ENCODE measurements at regions not wholly inside any gene's neighbourhood (a gene's known extent, or its start where the extent isn't known, plus 50 kb on each side); places are given as distances from the start of the nearest gene placed in this dataset.

DNA sequence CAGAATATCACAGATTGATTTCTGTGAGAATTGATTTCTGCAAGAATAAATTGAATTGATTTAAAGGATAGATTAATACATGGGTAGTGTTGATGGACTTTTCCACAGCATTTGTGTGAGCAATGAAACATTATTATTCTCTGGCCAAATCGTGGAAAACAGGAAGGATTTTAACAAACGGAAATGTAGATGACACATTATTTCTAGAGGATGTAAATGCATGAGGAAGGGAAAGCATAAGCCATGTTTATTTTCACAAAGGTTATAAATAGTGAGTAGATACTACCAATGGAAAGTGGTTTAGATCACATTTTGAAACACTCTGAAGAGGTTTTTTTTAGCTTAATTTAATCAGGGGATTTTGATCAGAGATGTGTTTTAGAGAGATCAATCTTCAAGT, 1534.6 kb upstream of the MIR17HG start:
- Mint-ChIP-seq H3K27me3 (no peaks in the 10 kb centered on the region), H3K9me3 (peaks cover 24% of the 10 kb centered on the region), H3K4me1 (ENCODE audit: low read depth in 2 of 2) (no peaks in the 10 kb centered on the region), H3K4me3 (no peak overlapping the region), H3K36me3 (peaks cover 8% of the 10 kb centered on the region), H3K27ac (no peak overlapping the region)
- ATAC-seq (no peak), DNase-seq (ENCODE audit: low spot score) (no peak)

DNA sequence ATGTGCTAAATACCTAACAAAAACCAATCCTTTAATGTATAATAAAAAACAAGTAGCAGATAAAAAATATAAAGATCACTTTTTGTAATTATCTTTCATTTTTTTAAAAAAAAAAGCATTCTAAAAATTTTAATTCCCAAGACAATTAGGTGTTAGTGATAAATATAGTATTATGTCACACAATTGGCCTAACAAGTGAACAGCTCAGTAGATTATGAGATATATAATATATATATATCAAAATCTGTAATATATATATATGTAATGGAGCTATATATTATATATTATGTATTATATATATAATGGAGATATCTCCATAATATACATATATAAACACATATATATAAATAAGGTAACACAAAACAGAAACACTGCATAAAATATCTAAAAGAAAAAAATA, 1531.1 kb upstream of the MIR17HG start:
- H3K27me3 Mint-ChIP-seq: no peaks in the 10 kb centered on the region
- peaks cover 8% of the 10 kb centered on the region for H3K36me3 Mint-ChIP-seq
- H3K27ac Mint-ChIP-seq: no peak overlapping the region
- ATAC-seq: no peak
- peaks cover 24% of the 10 kb centered on the region for H3K9me3 Mint-ChIP-seq
- H3K4me3 Mint-ChIP-seq: no peak overlapping the region
- DNase-seq (ENCODE audit: low spot score): no peak
- H3K4me1 Mint-ChIP-seq (ENCODE audit: low read depth in 2 of 2): no peaks in the 10 kb centered on the region

- peaks cover 3% of the 10 kb centered on the region for H3K36me3 Mint-ChIP-seq
- DNase-seq (ENCODE audit: low spot score) (no peak), ATAC-seq (no peak)
- H3K27ac Mint-ChIP-seq: no peak overlapping the region
- H3K9me3 Mint-ChIP-seq: peaks cover 8% of the 10 kb centered on the region
- H3K4me3 Mint-ChIP-seq: no peak overlapping the region
- no peaks in the 10 kb centered on the region for H3K4me1 Mint-ChIP-seq (ENCODE audit: low read depth in 2 of 2)
- no peaks in the 10 kb centered on the region for H3K27me3 Mint-ChIP-seq
These were observed 1525.0 kb upstream of the MIR17HG start for GRCh38 chr13:89822467-89822866.

DNA sequence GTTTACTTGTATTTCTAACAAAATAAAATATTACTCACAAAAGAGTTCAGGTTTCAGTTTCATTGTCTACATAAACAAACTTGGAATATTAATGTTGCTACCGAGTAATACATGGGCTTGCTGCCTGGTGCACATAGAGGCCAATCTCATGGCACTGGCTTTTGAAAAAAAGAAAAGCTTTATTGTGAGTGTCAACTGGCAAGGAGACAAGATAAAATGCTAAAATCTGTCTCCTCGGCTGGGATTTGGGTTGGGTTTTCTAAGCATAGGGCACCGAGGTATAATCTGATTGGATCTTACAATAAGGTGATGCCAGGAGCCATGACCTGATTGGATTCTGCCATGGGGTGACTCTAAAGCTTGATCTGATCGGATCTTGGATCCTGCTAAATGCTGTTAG, 1519.9 kb upstream of the MIR17HG start:
- ATAC-seq (no peak), DNase-seq (ENCODE audit: low spot score) (no peak)
- Mint-ChIP-seq H3K4me1 (ENCODE audit: low read depth in 2 of 2) (no peaks in the 10 kb centered on the region), H3K27me3 (no peaks in the 10 kb centered on the region), H3K27ac (no peak overlapping the region), H3K4me3 (no peak overlapping the region), H3K9me3 (peaks cover 6% of the 10 kb centered on the region), H3K36me3 (no peaks in the 10 kb centered on the region)

GRCh38 chr13:89828506-89828905, 1519.0 kb upstream of the MIR17HG start:
- DNase-seq (ENCODE audit: low spot score) (no peak), ATAC-seq (no peak)
- Mint-ChIP-seq H3K36me3 (no peaks in the 10 kb centered on the region), H3K27me3 (no peaks in the 10 kb centered on the region), H3K9me3 (peaks cover 6% of the 10 kb centered on the region), H3K27ac (no peak overlapping the region), H3K4me3 (no peak overlapping the region), H3K4me1 (ENCODE audit: low read depth in 2 of 2) (no peaks in the 10 kb centered on the region)

DNA sequence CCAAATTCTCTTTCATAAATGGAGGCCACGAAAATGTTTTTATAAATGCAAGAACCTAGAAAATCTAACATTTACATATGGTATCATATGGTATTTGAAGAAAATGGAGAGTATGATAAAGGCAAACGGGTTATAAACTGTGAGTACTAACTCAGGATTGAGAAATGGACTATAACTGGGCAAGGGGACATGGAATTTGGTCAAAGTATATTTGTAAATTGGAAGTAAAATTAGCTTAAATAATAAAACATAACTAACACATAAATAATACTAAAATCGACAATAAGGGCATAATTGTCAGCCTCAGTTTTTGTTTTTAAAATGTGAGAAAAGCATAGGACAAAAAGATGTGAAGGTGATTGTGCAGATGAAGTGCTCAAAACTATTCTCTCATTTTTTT, 1516.3 kb upstream of the MIR17HG start:
- no peak overlapping the region for H3K27ac Mint-ChIP-seq

DNA sequence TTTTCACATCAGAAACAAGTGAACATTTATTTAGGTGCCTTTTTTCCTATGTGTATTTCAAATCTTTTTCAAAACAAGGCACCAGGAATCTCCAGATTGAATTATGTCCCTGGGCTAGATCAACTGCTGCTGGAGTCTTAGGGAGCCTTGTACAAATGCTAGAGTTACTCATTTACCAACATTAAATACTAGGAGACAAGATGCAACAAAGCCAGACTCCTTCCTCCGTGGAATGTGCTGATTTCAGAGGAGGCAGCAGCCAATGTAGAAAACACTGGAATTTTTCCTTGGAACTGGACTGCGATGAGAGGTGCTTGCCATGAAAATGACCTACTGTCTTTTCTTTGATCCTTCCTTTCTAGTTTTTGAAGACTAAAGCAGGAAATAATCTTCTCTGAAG, 1514.7 kb upstream of the MIR17HG start:
- H3K4me3 Mint-ChIP-seq: no peak overlapping the region
- H3K4me1 Mint-ChIP-seq (ENCODE audit: low read depth in 2 of 2): no peaks in the 10 kb centered on the region
- no peak for ATAC-seq
- H3K9me3 Mint-ChIP-seq: peaks cover 13% of the 10 kb centered on the region
- no peak overlapping the region for H3K27ac Mint-ChIP-seq
- H3K27me3 Mint-ChIP-seq: no peaks in the 10 kb centered on the region
- H3K36me3 Mint-ChIP-seq: peaks cover 12% of the 10 kb centered on the region
- DNase-seq (ENCODE audit: low spot score): no peak

More for the DNA sequence above, 1516.3 kb upstream of the MIR17HG start:
- H3K4me3 Mint-ChIP-seq: no peak overlapping the region
- no peaks in the 10 kb centered on the region for H3K4me1 Mint-ChIP-seq (ENCODE audit: low read depth in 2 of 2)
- H3K9me3 Mint-ChIP-seq: peaks cover 6% of the 10 kb centered on the region
- no peaks in the 10 kb centered on the region for H3K27me3 Mint-ChIP-seq
- ATAC-seq (no peak), DNase-seq (ENCODE audit: low spot score) (no peak)
- H3K36me3 Mint-ChIP-seq: peaks cover under 1% of the 10 kb centered on the region

DNA sequence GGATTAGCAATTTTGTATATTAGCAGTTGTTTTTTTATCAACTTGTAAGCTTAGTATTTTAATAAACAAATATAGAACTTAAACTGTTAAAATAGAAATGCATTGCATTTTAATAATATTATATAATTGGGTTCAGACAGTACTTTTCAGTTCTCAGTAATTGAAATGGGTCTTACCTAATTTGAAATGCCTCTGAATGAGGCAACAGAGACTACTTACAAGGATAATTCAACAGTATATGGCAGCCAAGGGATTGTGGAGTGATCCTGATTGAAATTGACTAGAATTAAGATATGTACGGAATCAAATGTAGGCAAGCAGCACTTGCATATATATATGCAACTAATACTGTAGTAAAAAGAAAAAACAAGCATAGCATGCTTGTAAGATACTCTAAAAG, 1503.9 kb upstream of the MIR17HG start:
- DNase-seq (ENCODE audit: low spot score) (no peak), ATAC-seq (no peak)
- Mint-ChIP-seq H3K4me3 (no peak overlapping the region), H3K9me3 (peaks cover 7% of the 10 kb centered on the region), H3K27me3 (no peaks in the 10 kb centered on the region), H3K27ac (no peak overlapping the region), H3K36me3 (no peaks in the 10 kb centered on the region), H3K4me1 (ENCODE audit: low read depth in 2 of 2) (no peaks in the 10 kb centered on the region)

DNA sequence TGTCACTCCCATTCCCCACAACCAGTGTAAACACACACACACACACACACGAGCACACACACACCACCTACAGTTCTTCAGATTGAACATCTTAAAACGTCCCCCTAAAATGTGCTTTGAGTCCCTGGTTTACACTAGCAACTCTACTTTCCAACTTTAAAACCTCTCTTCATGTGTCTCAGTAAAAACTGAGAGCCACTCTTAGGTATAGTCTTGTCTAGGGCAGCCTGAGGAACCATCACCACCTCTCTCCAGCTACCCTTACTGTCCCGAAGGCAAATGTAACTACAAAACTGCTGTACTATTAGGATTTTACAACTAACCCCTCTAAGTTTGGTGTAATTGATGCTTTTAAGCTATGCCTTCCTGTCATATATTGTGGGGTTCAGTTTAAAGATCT, 1501.6 kb upstream of the MIR17HG start:
- Mint-ChIP-seq H3K27me3 (no peaks in the 10 kb centered on the region), H3K4me3 (no peak overlapping the region), H3K4me1 (ENCODE audit: low read depth in 2 of 2) (no peaks in the 10 kb centered on the region), H3K36me3 (no peaks in the 10 kb centered on the region), H3K27ac (no peak overlapping the region), H3K9me3 (peaks cover 17% of the 10 kb centered on the region)
- no peak for DNase-seq (ENCODE audit: low spot score)
- no peak for ATAC-seq

DNA sequence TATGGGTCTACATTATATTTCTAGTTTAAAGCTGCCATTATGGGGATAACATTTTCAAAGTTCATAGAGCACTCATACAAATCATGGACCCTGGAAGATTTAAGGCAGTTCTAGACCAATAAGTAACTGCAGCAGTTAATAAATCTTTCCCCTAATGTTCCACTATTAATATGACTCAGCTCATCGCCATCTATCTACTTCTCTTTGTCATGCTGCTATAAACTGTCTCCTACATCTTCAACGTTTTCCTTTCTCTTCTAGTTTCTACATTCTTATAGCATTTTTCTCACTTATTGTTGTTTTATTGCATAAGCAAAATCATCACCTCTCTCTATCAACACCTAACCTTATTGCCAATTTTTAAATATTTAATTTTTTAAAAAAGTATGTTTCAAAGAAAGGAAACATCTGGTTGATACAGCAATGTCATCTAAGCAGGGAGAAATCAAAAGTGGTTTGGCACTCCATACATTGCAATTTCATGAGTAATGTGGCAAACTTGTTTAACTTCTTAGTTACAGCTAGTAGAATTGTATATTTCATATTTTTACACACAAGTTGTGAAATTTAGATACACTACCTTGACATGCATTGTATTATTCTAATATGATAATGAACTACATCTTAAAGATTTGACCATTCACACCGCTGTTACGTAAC, 1500.4 kb upstream of the MIR17HG start:
- no peak for DNase-seq (ENCODE audit: low spot score)
- Mint-ChIP-seq H3K4me1 (ENCODE audit: low read depth in 2 of 2) (no peaks in the 10 kb centered on the region), H3K27me3 (no peaks in the 10 kb centered on the region)

DNA sequence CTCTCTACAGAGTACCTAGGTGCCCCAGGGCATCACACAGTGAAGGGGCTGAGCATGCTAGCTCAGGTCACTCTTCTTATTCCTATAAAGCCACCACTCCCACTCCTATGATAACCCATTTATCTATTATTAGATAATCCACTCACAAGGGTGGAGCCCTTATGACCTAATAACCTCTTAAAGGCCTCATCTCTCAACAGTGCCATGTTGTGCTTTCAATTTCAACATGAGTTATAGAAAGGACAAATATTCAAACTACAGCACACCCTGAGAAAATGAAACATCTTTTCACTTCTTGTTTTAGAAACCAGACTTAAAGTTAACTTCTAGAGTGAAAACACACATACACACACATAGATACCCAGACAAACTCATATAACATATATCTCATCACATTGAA, 1494.9 kb upstream of the MIR17HG start:
- H3K27me3 Mint-ChIP-seq: no peaks in the 10 kb centered on the region
- H3K9me3 Mint-ChIP-seq: peaks cover 10% of the 10 kb centered on the region
- no peak overlapping the region for H3K4me3 Mint-ChIP-seq
- no peaks in the 10 kb centered on the region for H3K4me1 Mint-ChIP-seq (ENCODE audit: low read depth in 2 of 2)
- no peak overlapping the region for H3K27ac Mint-ChIP-seq
- ATAC-seq (no peak), DNase-seq (ENCODE audit: low spot score) (no peak)
- H3K36me3 Mint-ChIP-seq: no peaks in the 10 kb centered on the region

More for the DNA sequence above, 1500.4 kb upstream of the MIR17HG start:
- Mint-ChIP-seq H3K4me3 (no peak overlapping the region), H3K9me3 (peaks cover 17% of the 10 kb centered on the region), H3K27ac (no peak overlapping the region), H3K36me3 (no peaks in the 10 kb centered on the region)
- ATAC-seq: no peak

DNA sequence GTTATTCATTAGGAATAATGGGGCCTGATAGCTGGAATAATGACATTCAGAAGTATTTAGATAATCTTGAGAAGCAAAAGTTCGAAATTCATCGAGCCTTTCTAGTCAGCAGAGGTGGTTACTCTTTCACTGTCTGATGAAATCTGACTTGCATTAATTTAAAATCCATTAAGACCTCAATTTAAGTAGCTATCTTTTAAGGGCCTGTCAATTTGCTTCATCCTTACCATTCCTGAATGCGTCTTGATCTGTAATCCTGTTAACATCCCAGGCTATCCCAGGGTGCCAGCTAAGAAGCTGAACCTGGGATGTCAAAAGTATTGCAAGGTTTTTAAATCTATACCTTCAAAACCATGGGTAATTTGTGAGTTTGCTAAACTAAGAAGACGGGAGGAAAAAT, 1491.0 kb upstream of the MIR17HG start:
- no peak for DNase-seq (ENCODE audit: low spot score)
- Mint-ChIP-seq H3K4me3 (no peak overlapping the region), H3K27me3 (no peaks in the 10 kb centered on the region), H3K36me3 (peaks cover 6% of the 10 kb centered on the region), H3K4me1 (ENCODE audit: low read depth in 2 of 2) (no peaks in the 10 kb centered on the region), H3K9me3 (peaks cover 9% of the 10 kb centered on the region), H3K27ac (no peak overlapping the region)
- ATAC-seq: no peak

DNA sequence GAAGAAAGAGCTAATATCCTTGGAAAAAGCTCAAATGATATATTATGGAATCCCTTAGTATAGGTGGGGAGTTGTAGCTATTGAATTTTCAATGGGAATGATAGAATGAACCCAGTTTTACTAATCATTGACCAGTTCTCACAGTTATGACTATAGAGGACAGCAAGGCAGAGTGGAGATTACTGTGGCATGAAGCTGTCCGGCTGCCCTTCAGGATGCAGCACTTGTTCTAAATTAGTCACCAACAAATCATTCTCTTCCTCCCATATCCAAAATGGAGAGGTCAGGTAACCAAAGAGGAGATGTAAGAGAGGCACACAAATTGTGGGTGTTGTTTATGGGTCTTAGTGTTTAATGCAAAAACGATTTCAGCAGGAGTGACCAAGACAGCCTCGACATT, 1490.0 kb upstream of the MIR17HG start:
- no peak overlapping the region for H3K27ac Mint-ChIP-seq
- H3K36me3 Mint-ChIP-seq: peaks cover 8% of the 10 kb centered on the region
- no peak overlapping the region for H3K4me3 Mint-ChIP-seq
- no peaks in the 10 kb centered on the region for H3K4me1 Mint-ChIP-seq (ENCODE audit: low read depth in 2 of 2)
- no peaks in the 10 kb centered on the region for H3K27me3 Mint-ChIP-seq
- ATAC-seq (no peak), DNase-seq (ENCODE audit: low spot score) (no peak)
- peaks cover 11% of the 10 kb centered on the region for H3K9me3 Mint-ChIP-seq

GRCh38 chr13:89862011-89862690, 1485.3 kb upstream of the MIR17HG start:
- ATAC-seq: no peak
- peaks cover 9% of the 10 kb centered on the region for H3K36me3 Mint-ChIP-seq
- no peak overlapping the region for H3K27ac Mint-ChIP-seq
- H3K4me3 Mint-ChIP-seq: no peak overlapping the region
- no peaks in the 10 kb centered on the region for H3K27me3 Mint-ChIP-seq
- no peak for DNase-seq (ENCODE audit: low spot score)
- H3K4me1 Mint-ChIP-seq (ENCODE audit: low read depth in 2 of 2): no peaks in the 10 kb centered on the region
- peaks cover 27% of the 10 kb centered on the region for H3K9me3 Mint-ChIP-seq

DNA sequence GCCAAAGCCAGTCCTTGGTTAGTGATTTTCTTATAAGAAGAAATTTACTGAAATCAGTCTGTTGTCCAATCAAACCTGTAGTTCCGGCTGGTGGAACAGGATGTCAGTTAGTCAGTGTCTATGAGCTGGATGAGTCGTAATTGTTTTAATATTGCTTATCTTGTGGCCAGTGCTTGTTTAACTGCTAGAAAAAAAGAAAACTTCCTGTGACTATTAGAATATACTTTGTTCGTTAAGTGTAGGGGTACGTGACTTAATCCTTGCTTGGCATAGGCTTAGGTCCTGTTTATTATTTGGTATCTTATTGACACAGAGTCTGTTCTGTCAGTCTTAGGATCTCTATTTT, 1484.8 kb upstream of the MIR17HG start:
- H3K36me3 Mint-ChIP-seq: peaks cover 13% of the 10 kb centered on the region
- no peak for ATAC-seq
- DNase-seq (ENCODE audit: low spot score): no peak
- no peaks in the 10 kb centered on the region for H3K27me3 Mint-ChIP-seq
- no peak overlapping the region for H3K27ac Mint-ChIP-seq
- H3K4me1 Mint-ChIP-seq (ENCODE audit: low read depth in 2 of 2): no peaks in the 10 kb centered on the region
- H3K4me3 Mint-ChIP-seq: no peak overlapping the region
- H3K9me3 Mint-ChIP-seq: peaks cover 32% of the 10 kb centered on the region

Measured in natural killer cell treated with Interleukin-12 subunit alpha and Interleukin-12 subunit beta and Interleukin-15 and Interleukin-18, amount 100 ng/mL, for 72 hours (primary cell).